GM18867 (cell line): ENCODE measurements at regions not wholly inside any gene's neighbourhood (a gene's known extent, or its start where the extent isn't known, plus 50 kb on each side); places are given as distances from the start of the nearest gene placed in this dataset.
"Not testable (repeated sequence)": the region's sequence is repeated elsewhere in the genome, so short reads cannot be mapped to it uniquely, and the experiment has no call there.

Experiments used
- ATAC-seq: cut with Tn5 transposase; IDR thresholded peaks from one replicate; pipeline ENCODE4 v1.9.1; 2021; ENCODE audit warnings: mild to moderate bottlenecking, moderate library complexity; ENCODE audit not compliant: unreplicated experiment

- ATAC-seq = no peak
These were observed 241.6 kb downstream of the CDK5RAP2 start for GRCh38 chr9:120338340-120338739.

- ATAC-seq = no peak
These were observed 242.8 kb downstream of the CDK5RAP2 start for GRCh38 chr9:120337131-120337530.

- no peak for ATAC-seq
These were observed 243.2 kb downstream of the CDK5RAP2 start for GRCh38 chr9:120336753-120337090.

GRCh38 chr9:120336021-120336752 lies 243.8 kb downstream of the CDK5RAP2 start:
- ATAC-seq = no peak

GRCh38 chr9:120331913-120332312 lies 248.1 kb downstream of the CDK5RAP2 start:
- ATAC-seq = no peak

GRCh38 chr9:120330031-120330430 lies 249.9 kb downstream of the CDK5RAP2 start:
- no peak for ATAC-seq

GRCh38 chr9:120327322-120327721 lies 252.6 kb downstream of the CDK5RAP2 start:
- ATAC-seq = no peak

GRCh38 chr9:120326049-120326693 lies 253.8 kb downstream of the CDK5RAP2 start:
- ATAC-seq = no peak

GRCh38 chr9:120324996-120325642 lies 254.8 kb downstream of the CDK5RAP2 start:
- no peak for ATAC-seq

- ATAC-seq = no peak
These were observed 255.5 kb downstream of the CDK5RAP2 start for GRCh38 chr9:120324461-120324860.

- no peak for ATAC-seq
These were observed 256.8 kb downstream of the CDK5RAP2 start for GRCh38 chr9:120323125-120323524.

GRCh38 chr9:120319452-120319851 lies 260.5 kb downstream of the CDK5RAP2 start:
- no peak for ATAC-seq

GRCh38 chr9:120315154-120315553 lies 264.8 kb downstream of the CDK5RAP2 start:
- ATAC-seq = no peak

GRCh38 chr9:120312031-120312430 lies 267.9 kb downstream of the CDK5RAP2 start:
- ATAC-seq = no peak

- ATAC-seq = no peak
These were observed 269.9 kb downstream of the CDK5RAP2 start for GRCh38 chr9:120310035-120310434.

- ATAC-seq = no peak
These were observed 271.5 kb downstream of the CDK5RAP2 start for GRCh38 chr9:120308495-120308894.

GRCh38 chr9:120307599-120307998 lies 272.4 kb downstream of the CDK5RAP2 start:
- ATAC-seq = no peak

- ATAC-seq = no peak
These were observed 273.4 kb downstream of the CDK5RAP2 start for GRCh38 chr9:120306561-120306960.

- ATAC-seq = no peak
These were observed 273.9 kb downstream of the CDK5RAP2 start for GRCh38 chr9:120306088-120306487.

- ATAC-seq = not testable (repeated sequence)
These were observed 275.1 kb downstream of the CDK5RAP2 start for GRCh38 chr9:120304896-120305295.

- no peak for ATAC-seq
These were observed 276.4 kb downstream of the CDK5RAP2 start for GRCh38 chr9:120303519-120303918.

GRCh38 chr9:120299785-120300184 lies 280.2 kb downstream of the CDK5RAP2 start:
- ATAC-seq = no peak
